HEK293T (cell line): ENCODE measurements at regions not wholly inside any gene's neighbourhood (a gene's known extent, or its start where the extent isn't known, plus 50 kb on each side); places are given as distances from the start of the nearest gene placed in this dataset.

ENCODE experiments used
- ELF4 ChIP-seq: fragments of 450-650 bp; IDR thresholded peaks from 2 replicates; pipeline ENCODE4 v1.6.1; 2017; ENCODE audit warnings: antibody characterized with exemption
- SP1 ChIP-seq: fragments of 450-650 bp; IDR thresholded peaks from 2 replicates; pipeline ENCODE4 v1.6.1; 2017
- SUZ12 ChIP-seq: fragments of 450-650 bp; IDR thresholded peaks from 2 replicates; pipeline ENCODE4 v1.6.1; 2016; ENCODE audit warnings: mild to moderate bottlenecking

GRCh38 chr11:121938076-121938475, 177.9 kb downstream of the BLID start:
- no peak for TF ChIP-seq SP1
- no peak for TF ChIP-seq ELF4
- no peak for TF ChIP-seq SUZ12
